PC-9 (cell line): ENCODE measurements at regions not wholly inside any gene's neighbourhood (a gene's known extent, or its start where the extent isn't known, plus 50 kb on each side); places are given as distances from the start of the nearest gene placed in this dataset.

ENCODE experiments used
- EZH2 ChIP-seq: fragments of 200-600 bp; sonication (generic); IDR thresholded peaks from 2 replicates; pipeline ENCODE4 v1.8.0; 2017; ENCODE audit warnings: antibody characterized with exemption, low read depth
- TF ChIP-seq, protein P1 (sequence below): fragments of 200-600 bp; sonication (generic); conservative IDR thresholded peaks from 2 replicates; pipeline ENCODE4 v1.6.1; 2017; ENCODE audit warnings: mixed run types, antibody characterized with exemption, mild to moderate bottlenecking, moderate library complexity

- TF ChIP-seq, protein P1, sequence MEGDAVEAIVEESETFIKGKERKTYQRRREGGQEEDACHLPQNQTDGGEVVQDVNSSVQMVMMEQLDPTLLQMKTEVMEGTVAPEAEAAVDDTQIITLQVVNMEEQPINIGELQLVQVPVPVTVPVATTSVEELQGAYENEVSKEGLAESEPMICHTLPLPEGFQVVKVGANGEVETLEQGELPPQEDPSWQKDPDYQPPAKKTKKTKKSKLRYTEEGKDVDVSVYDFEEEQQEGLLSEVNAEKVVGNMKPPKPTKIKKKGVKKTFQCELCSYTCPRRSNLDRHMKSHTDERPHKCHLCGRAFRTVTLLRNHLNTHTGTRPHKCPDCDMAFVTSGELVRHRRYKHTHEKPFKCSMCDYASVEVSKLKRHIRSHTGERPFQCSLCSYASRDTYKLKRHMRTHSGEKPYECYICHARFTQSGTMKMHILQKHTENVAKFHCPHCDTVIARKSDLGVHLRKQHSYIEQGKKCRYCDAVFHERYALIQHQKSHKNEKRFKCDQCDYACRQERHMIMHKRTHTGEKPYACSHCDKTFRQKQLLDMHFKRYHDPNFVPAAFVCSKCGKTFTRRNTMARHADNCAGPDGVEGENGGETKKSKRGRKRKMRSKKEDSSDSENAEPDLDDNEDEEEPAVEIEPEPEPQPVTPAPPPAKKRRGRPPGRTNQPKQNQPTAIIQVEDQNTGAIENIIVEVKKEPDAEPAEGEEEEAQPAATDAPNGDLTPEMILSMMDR, result no peak
- TF ChIP-seq EZH2, result no peak
Observed at GRCh38 chr3:94927175-94927574, 864.3 kb downstream of the NSUN3 start.
